ENCODE measurements at regions not wholly inside any gene's neighbourhood (a gene's known extent, or its start where the extent isn't known, plus 50 kb on each side); places are given as distances from the start of the nearest gene placed in this dataset.

GRCh38 chr12:9341260-9341585 lies 133.0 kb upstream of the PZP start:
- TF ChIP-seq CTCF (IDR thresholded peaks at IDR 0.05) (no peak), POLR2A (IDR thresholded peaks at IDR 0.05) (no peak)
